ENCODE measurements at regions not wholly inside any gene's neighbourhood (a gene's known extent, or its start where the extent isn't known, plus 50 kb on each side); places are given as distances from the start of the nearest gene placed in this dataset.
A peak's percentile ranks its signal among the peaks of the same experiment; 100 is the strongest.

DNA sequence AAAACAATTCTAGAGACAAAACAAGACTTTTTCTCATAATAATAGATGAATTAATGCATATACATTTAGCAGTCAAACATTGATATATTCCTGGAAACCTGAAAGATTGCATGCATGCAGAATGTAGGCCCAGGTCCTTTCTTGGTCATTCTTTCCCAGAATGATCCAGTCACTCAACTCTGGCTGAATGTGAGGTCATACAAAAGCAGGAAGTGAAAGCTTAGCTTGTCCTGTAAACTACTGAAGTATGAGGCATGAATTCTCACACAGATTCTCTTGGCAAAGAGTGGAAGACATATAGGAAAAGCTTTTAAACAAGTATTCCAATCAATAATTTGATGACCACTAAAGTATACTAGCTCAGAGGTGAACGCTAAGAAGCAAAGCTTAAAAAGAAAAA, 253.9 kb downstream of the PPP1R3A start:
- TF ChIP-seq, protein P1, sequence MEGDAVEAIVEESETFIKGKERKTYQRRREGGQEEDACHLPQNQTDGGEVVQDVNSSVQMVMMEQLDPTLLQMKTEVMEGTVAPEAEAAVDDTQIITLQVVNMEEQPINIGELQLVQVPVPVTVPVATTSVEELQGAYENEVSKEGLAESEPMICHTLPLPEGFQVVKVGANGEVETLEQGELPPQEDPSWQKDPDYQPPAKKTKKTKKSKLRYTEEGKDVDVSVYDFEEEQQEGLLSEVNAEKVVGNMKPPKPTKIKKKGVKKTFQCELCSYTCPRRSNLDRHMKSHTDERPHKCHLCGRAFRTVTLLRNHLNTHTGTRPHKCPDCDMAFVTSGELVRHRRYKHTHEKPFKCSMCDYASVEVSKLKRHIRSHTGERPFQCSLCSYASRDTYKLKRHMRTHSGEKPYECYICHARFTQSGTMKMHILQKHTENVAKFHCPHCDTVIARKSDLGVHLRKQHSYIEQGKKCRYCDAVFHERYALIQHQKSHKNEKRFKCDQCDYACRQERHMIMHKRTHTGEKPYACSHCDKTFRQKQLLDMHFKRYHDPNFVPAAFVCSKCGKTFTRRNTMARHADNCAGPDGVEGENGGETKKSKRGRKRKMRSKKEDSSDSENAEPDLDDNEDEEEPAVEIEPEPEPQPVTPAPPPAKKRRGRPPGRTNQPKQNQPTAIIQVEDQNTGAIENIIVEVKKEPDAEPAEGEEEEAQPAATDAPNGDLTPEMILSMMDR (IDR thresholded peaks at IDR 0.05; ENCODE audit: extremely low read depth, missing control alignments) = no peak
- DNase-seq (ENCODE audit: low spot score) = no peak

DNA sequence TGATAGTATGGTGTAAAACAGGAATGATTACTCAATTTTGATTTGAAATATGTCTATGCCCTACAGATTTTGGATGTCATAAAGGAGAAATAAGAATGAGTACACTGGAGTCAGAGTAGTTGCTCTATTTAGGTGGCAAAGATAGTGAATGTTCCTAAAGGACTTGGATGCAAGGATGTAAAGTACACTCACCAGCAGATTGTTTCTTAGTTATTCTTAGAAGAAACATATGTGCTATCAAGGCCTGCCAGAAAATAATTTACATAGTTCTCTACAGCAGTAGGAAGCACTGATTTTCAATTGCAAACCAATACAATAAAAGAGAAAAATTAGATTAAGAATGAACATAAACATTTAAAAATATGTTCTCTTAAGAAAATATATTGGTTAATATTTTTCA, 259.4 kb downstream of the PPP1R3A start:
- TF ChIP-seq, protein P1 (IDR thresholded peaks at IDR 0.05; ENCODE audit: extremely low read depth, missing control alignments) = no peak
- DNase-seq (ENCODE audit: low spot score) = no peak

DNA sequence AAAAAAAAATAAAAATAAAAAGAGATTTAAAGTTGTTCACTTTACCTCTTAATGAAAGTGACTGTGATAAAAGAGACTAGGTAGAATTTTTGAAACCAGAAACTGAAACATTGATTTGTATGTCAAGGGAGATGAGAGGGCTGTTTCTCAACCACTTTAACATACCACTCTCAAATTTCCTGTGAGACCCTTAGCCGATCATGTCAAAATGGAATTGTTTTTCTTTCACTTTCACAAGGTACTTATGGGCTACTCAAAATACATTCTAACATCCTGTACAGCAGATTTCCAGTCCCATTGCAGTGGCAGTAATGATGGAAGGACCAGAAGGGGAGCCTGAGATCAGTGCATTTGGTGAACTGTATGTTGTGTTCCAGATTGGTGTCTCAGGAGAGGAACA, 261.2 kb downstream of the PPP1R3A start:
- TF ChIP-seq, protein P1 (IDR thresholded peaks at IDR 0.05; ENCODE audit: extremely low read depth, missing control alignments) = no peak
- DNase-seq (ENCODE audit: low spot score) = peak; percentile 4

DNA sequence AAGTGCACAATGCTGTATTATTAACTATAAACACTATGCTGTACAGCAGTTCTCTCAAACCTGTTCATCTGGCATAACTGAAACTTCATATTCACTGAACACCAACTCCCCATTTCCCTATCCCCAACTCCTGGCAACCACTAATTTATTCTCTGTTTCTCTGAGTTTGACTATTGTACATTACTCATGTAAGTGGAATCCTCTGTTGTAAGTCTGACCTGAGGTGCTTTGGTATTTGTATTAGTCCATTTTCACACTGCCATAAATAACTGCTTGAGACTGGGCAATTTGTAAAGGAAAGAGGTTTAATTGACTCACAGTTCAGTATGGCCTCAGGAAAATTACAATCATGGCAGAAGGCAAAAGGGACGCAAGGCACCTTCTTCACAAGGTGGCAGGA, 266.3 kb downstream of the PPP1R3A start:
- no peak for DNase-seq (ENCODE audit: low spot score)
- TF ChIP-seq, protein P1 (IDR thresholded peaks at IDR 0.05; ENCODE audit: extremely low read depth, missing control alignments) = no peak

DNA sequence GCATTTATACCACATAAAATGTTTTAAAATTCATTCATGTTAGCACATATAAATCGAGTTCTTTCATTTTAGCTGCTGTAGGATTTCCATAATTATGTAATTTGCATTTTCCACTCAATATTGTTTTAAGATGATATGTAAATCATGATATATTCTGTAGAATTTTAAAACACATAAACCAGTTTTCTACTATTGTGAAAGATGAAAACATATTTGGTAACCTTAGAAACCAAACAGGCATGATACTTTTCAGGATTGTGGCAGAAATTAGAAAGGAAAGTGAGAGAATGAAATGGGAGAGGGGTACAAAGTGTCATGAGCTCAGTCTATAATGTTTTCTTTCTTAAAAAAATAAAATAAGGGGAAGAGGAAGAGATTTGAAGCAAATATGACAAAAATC, 269.3 kb downstream of the PPP1R3A start:
- no peak for DNase-seq (ENCODE audit: low spot score)
- TF ChIP-seq, protein P1 (IDR thresholded peaks at IDR 0.05; ENCODE audit: extremely low read depth, missing control alignments) = no peak

DNA sequence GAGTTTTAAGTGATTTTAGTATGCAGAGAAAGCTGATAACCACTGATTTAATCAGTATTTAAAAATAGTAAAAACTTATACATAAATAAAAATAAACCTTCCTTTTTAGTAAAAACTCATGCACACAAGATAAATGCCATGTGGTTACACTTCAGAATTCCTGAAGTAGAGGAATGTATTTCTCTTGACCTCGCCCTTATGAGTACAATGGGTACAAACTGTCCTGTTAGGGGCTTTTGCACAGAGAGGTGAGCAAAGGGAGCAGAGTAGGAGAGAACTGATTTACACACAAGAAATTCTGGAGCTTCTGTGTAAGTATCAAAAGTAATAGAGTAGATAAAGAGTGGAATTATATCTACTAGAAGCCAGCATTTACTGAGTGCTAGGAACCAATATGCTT, 279.6 kb downstream of the PPP1R3A start:
- no peak for DNase-seq (ENCODE audit: low spot score)
- TF ChIP-seq, protein P1 (IDR thresholded peaks at IDR 0.05; ENCODE audit: extremely low read depth, missing control alignments) = no peak

DNA sequence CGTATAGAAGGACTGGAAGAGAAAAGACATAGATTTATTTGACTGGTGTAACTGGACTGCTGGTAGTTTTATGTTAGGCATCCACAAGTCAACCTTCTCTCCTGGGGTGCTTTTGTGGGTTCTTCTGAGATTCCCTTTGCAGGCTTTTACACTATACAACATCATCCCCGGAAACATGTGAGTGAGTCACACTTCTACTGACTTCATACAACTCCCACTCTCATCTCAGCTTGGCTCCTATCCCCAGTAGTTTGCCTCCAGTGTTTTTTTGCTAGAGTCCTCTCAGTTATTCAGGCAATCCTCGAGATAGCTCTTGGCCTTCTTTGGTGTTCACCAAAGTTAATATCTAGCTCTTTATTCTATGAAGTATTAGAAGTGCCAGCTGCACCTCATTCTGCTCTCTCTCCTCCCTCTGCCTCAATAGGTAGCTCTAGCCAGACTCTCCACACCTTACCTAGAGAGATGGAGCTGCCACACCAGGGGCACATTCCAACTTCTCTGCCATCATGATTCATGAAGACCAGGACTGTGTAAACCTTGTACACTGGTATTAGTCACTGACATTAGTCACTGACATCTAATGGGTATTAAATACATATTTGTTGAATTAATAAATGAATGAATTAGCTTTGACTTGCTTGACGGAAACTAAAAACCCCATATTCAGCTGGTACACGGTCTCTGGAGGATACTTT, 281.9 kb downstream of the PPP1R3A start:
- TF ChIP-seq, protein P1 (IDR thresholded peaks at IDR 0.05; ENCODE audit: extremely low read depth, missing control alignments) = no peak
- DNase-seq (ENCODE audit: low spot score) = no peak

Measured in GM20000 (cell line).